H1 (cell line): ENCODE measurements at regions not wholly inside any gene's neighbourhood (a gene's known extent, or its start where the extent isn't known, plus 50 kb on each side); places are given as distances from the start of the nearest gene placed in this dataset.

ENCODE experiments used
- CTCF ChIA-PET: fragments of 300-600 bp; sonication (Branson Sonifier 250); formaldehyde crosslinking; loops from one replicate; lab custom pipeline; 2021; ENCODE audit not compliant: partially characterized antibody; lab: Charles Lee
- POLR2A ChIA-PET: fragments of 300-600 bp; sonication (Branson Sonifier 250); formaldehyde crosslinking; loops from one replicate; lab custom pipeline; 2021; ENCODE audit warnings: inconsistent platforms; ENCODE audit not compliant: partially characterized antibody; lab: Charles Lee
- DNase-seq, 2 experiments: peaks; one replicate each; pipeline versions ENCODE4 v3.0.0 to v3.0.0-alpha.2; 2010 to 2022; ENCODE audit warnings: low spot score in 2 of 2, low read depth in 1 of 2, mixed read lengths in 1 of 2
- FAIRE-seq: peaks from 2 replicates; lab custom pipeline; 2011; peaks lifted over from hg19 to GRCh38; lab: Jason Lieb, UNC
- H2AFZ ChIP-seq: 2 replicates; pipeline ENCODE4 v1.8.1; 2012; ENCODE audit warnings: low read length, inconsistent platforms
- H2AK5ac ChIP-seq: 2 replicates; pipeline ENCODE4 v1.6.1; 2013; ENCODE audit warnings: low read depth, low read length
- H2BK120ac ChIP-seq: replicated peaks from 2 replicates; pipeline ENCODE3; 2013; ENCODE audit warnings: low read depth, low read length, inconsistent platforms
- H2BK12ac ChIP-seq: 2 replicates; pipeline ENCODE4 v1.6.1; 2013; ENCODE audit warnings: low read depth, low read length
- H2BK15ac ChIP-seq: 2 replicates; pipeline ENCODE4 v1.6.1; 2013; ENCODE audit warnings: low read length
- H2BK20ac ChIP-seq: 2 replicates; pipeline ENCODE4 v1.6.1; 2013; ENCODE audit warnings: low read length
- H2BK5ac ChIP-seq: 2 replicates; pipeline ENCODE4 v1.6.1; 2013; ENCODE audit warnings: low read depth, low read length
- H3K14ac ChIP-seq: 2 replicates; pipeline ENCODE4 v1.6.1; 2013; ENCODE audit warnings: inconsistent platforms; ENCODE audit not compliant: insufficient read length
- H3K18ac ChIP-seq: 2 replicates; pipeline ENCODE4 v1.6.1; 2013; ENCODE audit warnings: low read length; ENCODE audit errors: extremely low read depth
- H3K23ac ChIP-seq: 2 replicates; pipeline ENCODE4 v1.6.1; 2013; ENCODE audit warnings: inconsistent platforms; ENCODE audit not compliant: insufficient read length
- H3K23me2 ChIP-seq: 2 replicates; pipeline ENCODE4 v1.6.1; 2013; ENCODE audit warnings: low read depth, low read length
- H3K27ac ChIP-seq: 2 replicates; pipeline ENCODE4 v1.6.1; 2011; ENCODE audit warnings: low read depth, low read length, inconsistent platforms
- H3K27me3 ChIP-seq, 4 experiments: replicated peaks in 1 of 4; 1 replicate in 1 of 4; 2 replicates in 3 of 4; pipeline versions ENCODE4 v1.6.1 to v1.8.1; 2011 to 2013; ENCODE audit warnings: low read length in 3 of 4, mild to moderate bottlenecking in 3 of 4, inconsistent platforms in 2 of 4, mixed read lengths in 2 of 4, moderate library complexity in 1 of 4; ENCODE audit not compliant: control insufficient read depth in 3 of 4, insufficient read depth in 3 of 4; ENCODE audit errors: extremely low read depth in 1 of 4
- H3K36me3 ChIP-seq, 4 experiments: 2 replicates each; pipeline versions ENCODE4 v1.6.1 to v1.8.1; 2011 to 2013; ENCODE audit warnings: mild to moderate bottlenecking in 4 of 4, low read length in 3 of 4, moderate library complexity in 2 of 4, control low read depth in 1 of 4, inconsistent platforms in 1 of 4; ENCODE audit not compliant: insufficient read depth in 4 of 4, control insufficient read depth in 2 of 4
- H3K4ac ChIP-seq: replicated peaks from 2 replicates; pipeline ENCODE3; 2013; ENCODE audit warnings: low read length, low read depth, mixed read lengths, inconsistent platforms; ENCODE audit not compliant: insufficient read length
- H3K4me1 ChIP-seq, 4 experiments: replicated peaks in 1 of 4; 1 replicate in 1 of 4; 2 replicates in 3 of 4; pipeline versions ENCODE4 v1.6.1 to v1.8.1; 2011 to 2013; ENCODE audit warnings: low read length in 3 of 4, inconsistent platforms in 2 of 4, mixed read lengths in 1 of 4; ENCODE audit not compliant: insufficient read depth in 4 of 4, control insufficient read depth in 3 of 4
- H3K4me2 ChIP-seq, 2 experiments: 2 replicates each; pipeline versions ENCODE4 v1.6.1 to v1.8.1; 2011 to 2013; ENCODE audit warnings: low read depth in 2 of 2, low read length in 2 of 2, control low read depth in 1 of 2, inconsistent platforms in 1 of 2, mild to moderate bottlenecking in 1 of 2; ENCODE audit not compliant: insufficient read depth in 1 of 2
- H3K4me3 ChIP-seq, 4 experiments: fragments of 200-600, 300-600 bp in 1 of 4; sonication (generic), shearing (Covaris generic), sonication (Bioruptor Twin) in 1 of 4; 2 replicates each; pipeline versions ENCODE4 v1.5.1 to v1.8.1; 2011 to 2016; ENCODE audit warnings: low read length in 4 of 4, low read depth in 3 of 4, control low read depth in 2 of 4, inconsistent platforms in 2 of 4, mild to moderate bottlenecking in 2 of 4, mixed read lengths in 1 of 4, moderate library complexity in 1 of 4; ENCODE audit not compliant: insufficient read depth in 2 of 4; ENCODE audit errors: extremely low read depth in 1 of 4
- H3K56ac ChIP-seq: replicated peaks from 2 replicates; pipeline ENCODE3; 2013; ENCODE audit warnings: low read depth, mild to moderate bottlenecking, mixed read lengths, low read length, inconsistent platforms; ENCODE audit not compliant: insufficient read length
- H3K79me1 ChIP-seq: 2 replicates; pipeline ENCODE4 v1.6.1; 2013; ENCODE audit warnings: low read depth, low read length, control low read depth
- H3K79me2 ChIP-seq, 2 experiments: 2 replicates each; pipeline versions ENCODE4 v1.6.1 to v1.8.1; 2012 to 2013; ENCODE audit warnings: low read length in 2 of 2, mild to moderate bottlenecking in 2 of 2, inconsistent platforms in 1 of 2; ENCODE audit not compliant: insufficient read depth in 2 of 2, control insufficient read depth in 1 of 2
- H3K9ac ChIP-seq, 4 experiments: replicated peaks in 1 of 4; 1 replicate in 1 of 4; 2 replicates in 3 of 4; pipeline versions ENCODE4 v1.6.1 to v1.8.1; 2011 to 2013; ENCODE audit warnings: low read depth in 3 of 4, low read length in 3 of 4, control low read depth in 2 of 4, mild to moderate bottlenecking in 2 of 4, moderate library complexity in 2 of 4, inconsistent platforms in 1 of 4; ENCODE audit errors: extremely low read depth in 1 of 4
- H3K9me3 ChIP-seq, 2 experiments: 2 replicates each; pipeline versions ENCODE4 v1.6.1 to v1.8.1; 2012 to 2013; ENCODE audit warnings: mild to moderate bottlenecking in 2 of 2, moderate library complexity in 2 of 2, control low read depth in 1 of 2, inconsistent platforms in 1 of 2, low read depth in 1 of 2, low read length in 1 of 2, mixed read lengths in 1 of 2; ENCODE audit not compliant: insufficient read depth in 2 of 2
- H4K20me1 ChIP-seq, 2 experiments: replicated peaks in 1 of 2; 2 replicates each; pipeline versions ENCODE3 to v1.8.1; 2011 to 2013; ENCODE audit warnings: inconsistent platforms in 2 of 2, low read length in 2 of 2, mild to moderate bottlenecking in 1 of 2; ENCODE audit not compliant: insufficient read depth in 2 of 2, control insufficient read depth in 1 of 2
- H4K5ac ChIP-seq: 2 replicates; pipeline ENCODE4 v1.6.1; 2013; ENCODE audit warnings: low read length, low read depth, mixed read lengths, inconsistent platforms; ENCODE audit not compliant: insufficient read length
- H4K8ac ChIP-seq: 2 replicates; pipeline ENCODE4 v1.8.0; 2013; ENCODE audit warnings: mild to moderate bottlenecking, moderate library complexity, low read length, inconsistent platforms; ENCODE audit not compliant: insufficient read depth; ENCODE audit errors: extremely low read depth
- H4K91ac ChIP-seq: replicated peaks from 2 replicates; pipeline ENCODE3; 2013; ENCODE audit warnings: low read length, mixed read lengths, inconsistent platforms; ENCODE audit not compliant: insufficient read length
- BCL11A ChIP-seq, 2 experiments: IDR thresholded peaks; one replicate each; pipeline ENCODE4 v1.6.1; 2011; ENCODE audit warnings: low read depth in 2 of 2, low read length in 2 of 2, mild to moderate bottlenecking in 2 of 2
- EGR1 ChIP-seq: IDR thresholded peaks from 2 replicates; pipeline ENCODE4 v1.6.1; 2011; ENCODE audit warnings: low read depth, low read length, borderline replicate concordance
- HDAC2 ChIP-seq, 2 experiments: fragments of 300-600 bp in 1 of 2; sonication (generic) in 1 of 2; IDR thresholded peaks; 2 replicates each; pipeline ENCODE4 v1.6.1; 2011 to 2012; ENCODE audit warnings: low read depth in 2 of 2, low read length in 2 of 2, mild to moderate bottlenecking in 2 of 2, moderate library complexity in 2 of 2, borderline replicate concordance in 1 of 2, inconsistent platforms in 1 of 2
- JUN ChIP-seq: IDR thresholded peaks from 2 replicates; pipeline ENCODE4 v1.6.1; 2011; ENCODE audit warnings: low read depth, mild to moderate bottlenecking, improper control_type of control experiment, low read length
- KDM4A ChIP-seq: IDR thresholded peaks from one replicate; pipeline ENCODE4 v1.7.1; 2012; ENCODE audit warnings: low read depth, mild to moderate bottlenecking, moderate library complexity, low read length, inconsistent platforms; ENCODE audit not compliant: severe bottlenecking
- KDM5A ChIP-seq: fragments of 200-600 bp; IDR thresholded peaks from 2 replicates; pipeline ENCODE4 v1.7.1; 2012; ENCODE audit warnings: mild to moderate bottlenecking, low read length, inconsistent platforms, mixed read lengths
- MAX ChIP-seq: IDR thresholded peaks from 2 replicates; pipeline ENCODE4 v1.6.1; 2012; ENCODE audit warnings: inconsistent platforms
- POLR2A ChIP-seq, 2 experiments: IDR thresholded peaks; 1 replicate in 1 of 2; 2 replicates in 1 of 2; pipeline ENCODE4 v1.6.1; 2011; ENCODE audit warnings: low read depth in 2 of 2, low read length in 2 of 2, mild to moderate bottlenecking in 2 of 2; ENCODE audit errors: control extremely low read depth in 1 of 2
- POLR2AphosphoS5 ChIP-seq: IDR thresholded peaks from 2 replicates; pipeline ENCODE4 v1.6.1; 2011; ENCODE audit warnings: low read depth, low read length
- RBBP5 ChIP-seq: IDR thresholded peaks from 2 replicates; pipeline ENCODE4 v1.7.1; 2012; ENCODE audit warnings: low read depth, mild to moderate bottlenecking, inconsistent platforms, low read length, moderate library complexity, borderline replicate concordance
- RFX5 ChIP-seq: IDR thresholded peaks from 2 replicates; pipeline ENCODE4 v1.6.1; 2011; ENCODE audit warnings: low read depth, low read length, improper control_type of control experiment, borderline replicate concordance
- TAF1 ChIP-seq: IDR thresholded peaks from 2 replicates; pipeline ENCODE4 v1.6.1; 2011; ENCODE audit warnings: mild to moderate bottlenecking, low read depth, low read length
- TBP ChIP-seq: IDR thresholded peaks from 2 replicates; pipeline ENCODE4 v1.6.1; 2011; ENCODE audit warnings: low read depth, low read length, improper control_type of control experiment
- USF2 ChIP-seq: IDR thresholded peaks from 2 replicates; pipeline ENCODE4 v1.6.1; 2011; ENCODE audit warnings: low read length, improper control_type of control experiment
- YY1 ChIP-seq: IDR thresholded peaks from 2 replicates; pipeline ENCODE4 v1.6.1; 2011; ENCODE audit warnings: low read depth, mild to moderate bottlenecking, low read length
- WGBS, 2 experiments: shearing (Covaris generic) in 1 of 2; methylation state at CpG; one replicate each; pipeline versions ENCODE4 v1.1.6 to v1.1.7; 2013 to 2015; ENCODE audit warnings: low lambda C conversion rate in 2 of 2, mixed read lengths in 2 of 2, inconsistent platforms in 1 of 2, low coverage in 1 of 2, missing lambda C conversion rate in 1 of 2; ENCODE audit not compliant: insufficient replicate concordance in 2 of 2, insufficient coverage in 1 of 2, insufficient read length in 1 of 2; ENCODE audit errors: extremely low coverage in 1 of 2, missing lambda C conversion rate in 1 of 2; 5-methylcytosine and 5-hydroxymethylcytosine counted together

- Histone ChIP-seq H2BK120ac (no peak overlapping the region), H3K23me2 (no peaks in the 10 kb centered on the region), H4K91ac (no peak overlapping the region), H4K8ac (no peak overlapping the region), H2BK5ac (no peak overlapping the region), H2BK20ac (no peak overlapping the region), H3K27ac (no peak overlapping the region), H3K23ac (no peak overlapping the region), H2BK12ac (no peak overlapping the region), H3K79me1 (no peaks in the 10 kb centered on the region), H3K79me2 (no peaks in the 10 kb centered on the region), H3K18ac (no peak overlapping the region), H3K9me3 (no peaks in the 10 kb centered on the region), H3K56ac (no peak overlapping the region), H4K5ac (no peak overlapping the region), H3K4me2 (no peak overlapping the region), H4K20me1 (no peaks in the 10 kb centered on the region), H2BK15ac (no peak overlapping the region), H3K4ac (no peak overlapping the region), H3K4me1 (peaks cover 0 to 12% (median 6%) of the 10 kb centered on the region in 4 experiments; a peak in 3 of 7 replicates), H3K9ac (no peak overlapping the region), H3K36me3 (no peaks in the 10 kb centered on the region), H3K27me3 (peaks cover 0 to 1% (median 0%) of the 10 kb centered on the region in 4 experiments; a peak in 1 of 7 replicates), H3K4me3 (no peak overlapping the region), H2AFZ (no peak overlapping the region), H3K14ac (no peak overlapping the region), H2AK5ac (no peak overlapping the region)
- FAIRE-seq (no peak), DNase-seq (no peak)
- WGBS, 2 experiments = 100% methylated on average over 1 of the region's 1 CpG; no CpG with 5 or more reads in 1 of the 2 experiments
- ChIA-PET POLR2A (no interaction called here), CTCF (no interaction called here)
- no peak for TF ChIP-seq KDM5A
- TF ChIP-seq KDM4A = no peak
- no peak for TF ChIP-seq JUN
- no peak for TF ChIP-seq RFX5
- no peak for TF ChIP-seq POLR2AphosphoS5
- no peak for TF ChIP-seq RBBP5
- no peak for TF ChIP-seq MAX
- no peak for TF ChIP-seq POLR2A (IDR thresholded peaks at IDR 0.05; ENCODE audit: control extremely low read depth in 1 of 2, low read depth in 2 of 2, low read length in 2 of 2)
- TF ChIP-seq BCL11A (IDR thresholded peaks at IDR 0.05; ENCODE audit: low read depth in 2 of 2, low read length in 2 of 2) = no peak
- TF ChIP-seq USF2 = no peak
- TF ChIP-seq TAF1 = no peak
- TF ChIP-seq HDAC2 (IDR thresholded peaks at IDR 0.05; ENCODE audit: borderline replicate concordance in 1 of 2, low read depth in 2 of 2, low read length in 2 of 2) = no peak
- no peak for TF ChIP-seq EGR1
- TF ChIP-seq TBP = no peak
- no peak for TF ChIP-seq YY1
Observed at GRCh38 chr2:12265646-12266045, 451.1 kb upstream of the TRIB2 start.
